Neural progenitor cell (in vitro differentiated cells): ENCODE measurements at regions not wholly inside any gene's neighbourhood (a gene's known extent, or its start where the extent isn't known, plus 50 kb on each side); places are given as distances from the start of the nearest gene placed in this dataset.

Experiments used
- CTCF ChIP-seq: fragments of 200-600 bp; sonication (generic); IDR thresholded peaks from 2 replicates; pipeline ENCODE4 v1.5.1; 2017; ENCODE audit warnings: antibody characterized with exemption, mild to moderate bottlenecking
- EZH2 ChIP-seq: fragments of 200-600 bp; sonication (generic); IDR thresholded peaks from 2 replicates; pipeline ENCODE4 v1.6.1; 2017; ENCODE audit warnings: antibody characterized with exemption, mild to moderate bottlenecking, moderate library complexity
- EZH2phosphoT487 ChIP-seq: fragments of 200-600 bp; sonication (generic); IDR thresholded peaks from 2 replicates; pipeline ENCODE4 v1.6.1; 2017; ENCODE audit warnings: antibody characterized with exemption

GRCh38 chr11:28618416-28618815, 510.2 kb downstream of the METTL15 start:
- TF ChIP-seq EZH2 (no peak), CTCF (no peak), EZH2phosphoT487 (no peak)
